Right lobe of liver (tissue), 4 donors: ENCODE measurements at regions not wholly inside any gene's neighbourhood (a gene's known extent, or its start where the extent isn't known, plus 50 kb on each side); places are given as distances from the start of the nearest gene placed in this dataset.

Experiments used
- CTCF ChIP-seq, 4 donors: fragments of 200-600 bp in 3 of 4; fragments of 450-650 bp in 1 of 4; IDR thresholded peaks; one replicate each; pipeline versions ENCODE4 v1.5.1 to v1.8.0; 2016 to 2022; ENCODE audit warnings: antibody characterized with exemption in 4 of 4, mild to moderate bottlenecking in 2 of 4
- POLR2A ChIP-seq: fragments of 450-650 bp; IDR thresholded peaks from one replicate; pipeline ENCODE4 v1.6.1; 2017; ENCODE audit warnings: antibody characterized with exemption, mild to moderate bottlenecking
- donor health status: DM: no; HTN: no; CAD: no.
- donor health status: DM: no; HTN: no; CAD: no.
- donor health status: DM: no; HTN: yes; CAD: no.

- no peak for TF ChIP-seq POLR2A
- TF ChIP-seq CTCF (IDR thresholded peaks at IDR 0.05) = no peak
These were observed 79.1 kb upstream of the CXADR start for GRCh38 chr21:17433730-17434129.
